ENCODE measurements at regions not wholly inside any gene's neighbourhood (a gene's known extent, or its start where the extent isn't known, plus 50 kb on each side); places are given as distances from the start of the nearest gene placed in this dataset.

DNA sequence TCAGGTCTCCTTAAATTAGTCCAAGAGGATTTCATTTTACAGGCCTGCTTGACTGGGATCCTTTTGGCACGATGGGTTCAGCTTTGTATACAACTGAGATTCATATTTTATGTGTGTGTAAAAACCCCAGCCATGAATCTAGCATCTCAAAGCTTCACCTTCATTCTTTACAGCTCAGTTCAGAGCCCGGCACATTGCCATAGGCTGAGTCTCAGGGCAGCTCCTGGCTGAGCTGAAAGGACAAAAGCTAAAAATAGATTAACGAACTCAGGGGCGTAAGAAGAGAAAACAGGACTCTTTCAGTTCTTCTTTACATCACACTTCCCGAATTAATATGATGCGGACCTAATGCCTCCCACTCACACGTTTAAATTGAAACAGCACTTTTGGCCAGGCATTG, 262.8 kb upstream of the PBX1 start:
- no peak for DNase-seq (ENCODE audit: low spot score)

DNA sequence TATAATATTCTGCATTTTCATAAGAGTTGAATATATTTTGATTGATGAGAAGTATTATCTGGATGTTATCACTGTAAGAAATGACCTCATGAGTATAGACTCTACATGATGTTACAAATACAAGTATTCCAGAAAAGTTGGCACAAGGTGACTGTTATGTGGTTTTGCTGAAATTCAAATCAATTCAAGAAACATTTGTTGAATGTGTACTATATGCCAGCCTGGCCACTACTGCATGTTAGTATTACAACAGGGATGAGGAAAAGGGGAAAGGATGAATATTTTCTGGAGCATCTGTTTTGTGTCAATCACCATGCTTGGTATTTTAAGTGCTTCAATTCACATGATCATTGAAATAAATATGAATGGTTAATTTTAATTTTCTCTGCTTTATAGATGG, 250.9 kb upstream of the PBX1 start:
- no peak for DNase-seq (ENCODE audit: low spot score)

DNA sequence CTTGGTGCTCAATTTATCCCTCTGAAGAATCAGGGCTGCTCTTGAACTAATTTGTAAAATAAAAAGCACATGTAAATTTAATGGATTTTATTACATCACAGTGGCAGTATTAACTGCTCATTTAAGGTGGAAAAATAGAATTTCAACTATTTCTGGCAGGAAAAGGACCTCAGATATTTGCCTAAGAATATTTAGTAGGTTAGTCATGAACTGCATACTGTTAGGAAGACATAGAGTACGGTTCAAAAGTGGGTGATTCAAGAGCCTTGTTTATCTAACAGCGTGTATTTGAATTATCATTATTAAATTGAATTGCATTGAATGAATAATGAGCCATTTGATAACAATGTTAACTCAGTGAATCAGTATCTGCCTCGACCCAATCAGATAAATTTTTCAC, 248.8 kb upstream of the PBX1 start:
- DNase-seq (ENCODE audit: low spot score) = peak; percentile 30

DNA sequence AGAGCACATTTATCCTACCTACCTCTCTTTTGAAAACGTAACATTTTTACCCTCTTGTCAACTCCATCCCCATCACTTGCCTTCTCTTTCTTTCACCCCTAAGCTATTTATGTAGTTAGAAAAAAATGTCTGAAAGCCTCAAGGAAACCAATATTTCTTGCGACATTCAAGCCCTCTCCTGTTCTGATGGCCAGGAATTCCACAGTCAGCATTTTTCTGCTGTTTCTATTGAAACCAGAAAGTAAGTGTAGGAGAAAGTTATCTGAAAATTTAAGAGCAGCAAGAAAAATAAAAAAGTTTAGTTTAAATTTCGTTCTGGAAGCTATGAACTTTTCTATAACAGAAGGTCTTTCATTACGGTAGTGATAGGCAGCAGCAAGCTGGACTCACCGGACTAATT, 247.6 kb upstream of the PBX1 start:
- no peak for DNase-seq (ENCODE audit: low spot score)

DNA sequence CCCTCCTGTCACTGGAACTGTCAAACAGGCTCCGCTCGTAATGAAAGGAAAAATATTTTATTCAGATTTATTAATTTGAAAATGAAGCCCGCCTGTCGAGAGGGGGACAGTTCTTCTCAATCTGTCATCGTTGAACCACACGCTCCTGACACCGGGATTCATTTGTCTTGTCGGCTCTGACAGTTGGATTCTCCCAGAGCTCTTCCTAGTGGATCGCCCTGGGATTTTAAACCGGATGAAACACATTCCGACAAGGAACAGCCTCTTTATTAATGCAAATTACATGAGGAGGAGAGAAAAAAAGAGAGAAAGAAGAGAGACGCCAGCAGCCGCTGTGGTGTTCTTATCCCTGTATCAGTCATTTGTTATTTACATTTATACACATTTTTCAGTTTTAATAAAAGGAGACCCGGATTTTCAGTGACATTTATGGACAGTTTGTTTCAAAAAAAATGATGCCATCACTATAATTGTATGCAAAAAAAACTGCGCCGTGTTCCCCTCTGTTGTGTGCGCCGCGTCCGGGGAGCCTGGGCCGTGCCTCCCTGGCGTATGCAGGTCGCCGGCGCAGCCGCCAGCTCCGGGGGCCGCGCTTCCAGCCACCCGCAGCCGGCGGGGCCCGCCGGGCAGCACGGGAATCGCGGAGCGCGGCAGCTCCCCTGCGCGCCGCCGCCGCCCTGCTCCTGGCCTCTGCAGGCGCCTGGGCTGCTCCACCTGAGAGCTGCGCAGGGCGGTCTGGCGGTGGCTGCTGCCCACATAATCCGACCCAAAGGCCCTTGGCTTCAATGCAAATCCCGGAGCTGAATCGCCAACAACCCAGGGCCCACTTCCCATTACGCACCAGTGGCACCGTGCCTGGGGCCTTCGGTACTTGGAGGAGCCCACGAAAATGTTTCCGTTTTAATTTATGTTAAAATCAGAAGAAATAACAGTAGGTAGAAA, 237.9 kb upstream of the PBX1 start:
- peak; percentile 68 for DNase-seq (ENCODE audit: low spot score)

DNA sequence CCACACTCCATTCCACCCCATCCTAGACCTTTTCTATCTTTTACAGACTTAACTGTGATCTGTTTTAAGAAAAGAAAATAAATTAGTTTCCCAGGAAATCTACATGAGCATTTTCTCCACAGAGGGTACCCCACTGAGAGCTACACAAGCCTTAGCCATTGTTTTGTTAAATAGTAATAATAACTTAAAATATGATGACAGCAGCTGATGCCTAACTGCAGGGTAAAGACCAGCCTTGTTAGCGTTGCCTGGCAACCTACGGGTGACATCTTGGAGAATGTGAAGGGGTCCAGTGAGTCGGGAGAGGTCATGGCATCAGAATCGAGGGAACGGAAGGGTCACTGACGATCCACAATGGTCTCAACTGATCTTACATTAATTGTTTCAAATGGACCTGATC, 233.2 kb upstream of the PBX1 start:
- no peak for DNase-seq (ENCODE audit: low spot score)

DNA sequence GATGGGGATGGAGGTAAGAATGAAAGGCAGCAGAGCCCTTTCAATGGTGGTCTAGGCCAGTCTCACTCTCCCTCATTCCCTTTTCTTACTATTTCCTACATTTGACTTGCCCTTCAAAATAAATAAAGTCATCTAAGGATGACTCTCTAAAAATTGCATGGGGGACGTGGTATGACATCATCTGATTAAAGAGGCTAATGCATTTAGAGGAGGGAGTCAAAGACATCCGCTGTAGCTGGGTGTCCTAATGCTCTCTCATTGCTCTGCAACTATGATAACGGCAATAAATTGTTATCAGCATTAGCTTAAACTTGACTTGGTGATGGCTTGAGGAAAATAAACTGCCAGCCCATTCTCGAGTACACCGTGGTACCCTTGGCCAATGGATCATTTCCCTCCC, 225.6 kb upstream of the PBX1 start:
- no peak for DNase-seq (ENCODE audit: low spot score)

DNA sequence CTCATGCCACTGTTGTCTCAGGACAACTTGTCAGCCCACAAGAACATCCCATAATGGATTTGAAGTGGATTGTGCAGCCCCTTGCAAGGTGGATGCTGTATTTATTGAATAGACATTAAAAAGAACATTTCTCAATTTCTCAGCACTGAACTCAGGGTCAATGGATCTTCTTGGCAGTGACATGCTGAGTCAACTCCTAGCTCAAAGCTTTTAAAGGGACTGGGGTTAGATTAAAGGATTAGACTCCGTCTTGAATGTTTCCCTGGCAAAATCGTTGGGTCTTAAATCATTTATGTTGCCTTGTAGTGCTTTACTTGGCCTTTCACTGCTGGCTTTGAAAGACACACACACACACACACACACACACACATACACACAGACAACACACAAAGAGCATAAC, 221.6 kb upstream of the PBX1 start:
- no peak for DNase-seq (ENCODE audit: low spot score)

DNA sequence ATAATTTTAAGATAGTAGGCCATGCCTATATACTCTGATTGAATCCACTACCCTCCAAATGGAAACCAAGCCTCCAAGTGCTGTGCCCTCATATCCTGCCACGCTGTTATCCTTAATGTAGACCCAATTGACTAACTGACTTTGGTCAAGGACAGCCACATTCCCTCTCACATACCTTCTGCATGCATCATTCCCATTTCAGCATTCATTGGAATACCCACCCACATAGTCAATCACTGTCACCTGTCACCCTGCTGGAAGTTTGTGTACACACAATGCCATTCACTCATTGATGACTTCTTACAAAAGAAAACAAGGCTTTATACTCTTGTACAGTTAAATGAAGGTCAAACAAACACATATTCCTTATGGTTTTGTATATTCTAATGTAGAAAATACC, 221.1 kb upstream of the PBX1 start:
- DNase-seq (ENCODE audit: low spot score) = no peak

DNA sequence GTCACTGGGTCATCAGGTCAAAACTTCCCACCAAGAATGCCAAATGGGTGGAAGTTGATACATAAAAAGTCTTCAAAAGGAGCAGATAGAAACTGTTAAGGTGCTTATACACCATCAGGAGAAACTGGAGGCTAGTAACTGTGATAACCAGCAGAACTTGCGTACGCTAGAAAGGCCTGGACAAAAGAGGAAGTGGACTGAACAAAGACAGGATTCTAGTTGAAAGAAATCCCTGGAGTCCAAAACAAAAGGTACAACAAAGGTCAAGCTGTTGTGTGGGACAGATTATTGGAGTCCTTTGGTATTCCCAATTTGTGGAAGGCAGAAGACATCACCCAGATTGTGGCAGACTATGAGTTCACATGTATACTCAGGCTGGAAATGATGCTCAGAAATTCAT, 215.8 kb upstream of the PBX1 start:
- no peak for DNase-seq (ENCODE audit: low spot score)

DNA sequence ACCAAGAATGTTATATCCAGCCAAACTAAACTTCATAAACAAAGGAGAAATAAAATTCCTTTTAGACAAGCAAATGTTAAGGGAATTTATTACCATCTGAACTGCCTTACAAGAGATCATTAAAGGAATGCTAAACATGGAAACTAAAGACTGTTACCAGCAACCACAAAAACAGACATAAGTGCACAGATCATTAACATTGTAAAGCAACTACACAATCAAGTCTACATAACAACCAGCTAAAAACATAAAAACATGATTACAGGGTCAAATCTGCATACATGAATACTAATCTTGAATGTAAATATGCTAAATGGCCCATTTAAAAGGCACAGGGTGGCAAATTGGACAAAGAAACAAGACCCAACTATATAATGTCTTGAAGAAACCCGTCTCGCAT, 211.0 kb upstream of the PBX1 start:
- DNase-seq (ENCODE audit: low spot score) = no peak

DNA sequence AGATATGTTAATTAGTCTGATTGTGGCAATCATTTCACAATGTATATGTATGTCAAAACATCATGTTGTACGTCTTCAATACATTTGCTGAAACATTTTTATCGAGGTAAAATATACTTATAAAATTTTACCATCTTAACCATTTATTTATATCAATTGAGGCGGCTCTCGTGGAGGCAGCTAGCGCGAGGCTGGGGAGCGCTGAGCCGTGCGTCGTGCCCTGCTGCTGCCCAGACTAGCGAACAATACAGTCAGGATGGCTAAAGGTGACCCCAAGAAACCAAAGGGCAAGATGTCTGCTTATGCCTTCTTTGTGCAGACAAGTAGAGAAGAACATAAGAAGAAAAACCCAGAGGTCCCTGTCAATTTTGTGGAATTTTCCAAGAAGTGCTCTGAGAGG, 202.5 kb upstream of the PBX1 start:
- DNase-seq (ENCODE audit: low spot score) = no peak

DNA sequence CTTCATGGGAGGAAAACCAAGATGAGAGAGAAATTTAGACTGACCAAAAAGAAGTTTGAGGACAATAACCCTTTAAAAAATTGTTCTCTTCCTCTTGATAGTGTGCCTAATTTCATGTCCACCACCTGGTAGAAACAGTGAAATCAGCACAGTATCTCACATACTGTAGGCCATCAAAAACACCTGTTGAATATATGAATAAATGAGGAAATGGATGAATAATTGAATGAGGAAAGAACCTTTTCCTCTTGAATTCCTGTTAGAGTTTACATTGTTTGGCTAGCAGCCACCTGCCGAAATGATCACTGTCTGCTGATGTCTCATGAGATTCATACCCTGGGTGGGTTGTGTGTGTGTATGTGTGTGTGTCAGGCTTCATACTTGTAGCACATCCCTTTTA, 198.7 kb upstream of the PBX1 start:
- DNase-seq (ENCODE audit: low spot score) = no peak

DNA sequence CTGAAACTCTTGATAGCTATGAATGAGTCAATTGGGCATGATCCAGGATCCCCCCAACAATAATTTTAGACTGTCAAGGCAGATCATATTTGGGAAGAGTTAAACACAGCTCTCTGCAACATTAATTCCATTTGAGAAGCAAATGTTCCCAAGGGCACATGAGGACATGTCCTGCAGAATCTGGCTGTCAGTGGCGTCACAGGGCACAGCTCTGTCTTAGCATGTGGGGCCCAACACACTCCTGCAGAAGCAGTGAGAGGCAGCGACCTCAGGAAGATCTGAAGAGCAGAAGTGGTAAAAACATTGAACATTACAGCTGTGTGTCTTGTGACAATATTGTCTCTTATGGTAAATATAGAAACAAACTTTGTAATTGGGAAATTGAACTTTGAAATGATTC, 197.1 kb upstream of the PBX1 start:
- DNase-seq (ENCODE audit: low spot score) = no peak

DNA sequence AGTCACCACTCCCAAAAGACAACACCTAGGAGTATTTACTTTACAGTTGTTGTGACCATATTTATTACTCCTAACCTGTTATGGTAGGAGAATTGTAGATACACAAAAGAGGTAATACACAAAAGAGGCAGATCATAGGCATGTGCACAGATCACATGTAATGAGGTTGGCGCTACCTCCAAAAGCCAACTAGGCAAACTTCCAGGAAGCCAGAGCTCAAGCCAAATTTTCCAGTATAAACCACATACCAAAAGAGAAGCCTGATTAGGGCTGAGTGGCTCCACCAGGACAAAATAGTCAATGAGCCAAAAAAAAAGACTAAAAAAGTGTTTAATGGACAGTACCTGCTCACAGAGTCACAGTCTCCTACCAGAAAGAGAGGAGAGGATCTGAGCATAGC, 195.0 kb upstream of the PBX1 start:
- DNase-seq (ENCODE audit: low spot score) = no peak

DNA sequence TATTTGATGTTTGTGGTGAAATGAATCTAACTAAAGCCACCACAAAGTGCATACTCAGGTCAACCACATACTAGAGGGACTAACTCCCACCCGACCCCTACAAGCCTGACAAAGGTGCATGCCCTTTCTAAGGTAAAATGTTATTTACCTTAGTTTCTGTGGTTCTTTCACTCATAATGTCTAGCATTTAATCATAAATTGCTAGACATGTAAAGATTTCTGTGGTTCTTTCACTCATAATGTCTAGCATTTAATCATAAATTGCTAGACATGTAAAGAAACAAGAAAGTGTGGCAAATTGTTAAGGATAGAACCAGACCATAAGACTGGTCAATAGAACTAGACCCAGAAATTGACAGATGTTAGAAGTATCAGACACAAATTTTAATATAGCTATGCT, 193.0 kb upstream of the PBX1 start:
- DNase-seq (ENCODE audit: low spot score) = no peak

DNA sequence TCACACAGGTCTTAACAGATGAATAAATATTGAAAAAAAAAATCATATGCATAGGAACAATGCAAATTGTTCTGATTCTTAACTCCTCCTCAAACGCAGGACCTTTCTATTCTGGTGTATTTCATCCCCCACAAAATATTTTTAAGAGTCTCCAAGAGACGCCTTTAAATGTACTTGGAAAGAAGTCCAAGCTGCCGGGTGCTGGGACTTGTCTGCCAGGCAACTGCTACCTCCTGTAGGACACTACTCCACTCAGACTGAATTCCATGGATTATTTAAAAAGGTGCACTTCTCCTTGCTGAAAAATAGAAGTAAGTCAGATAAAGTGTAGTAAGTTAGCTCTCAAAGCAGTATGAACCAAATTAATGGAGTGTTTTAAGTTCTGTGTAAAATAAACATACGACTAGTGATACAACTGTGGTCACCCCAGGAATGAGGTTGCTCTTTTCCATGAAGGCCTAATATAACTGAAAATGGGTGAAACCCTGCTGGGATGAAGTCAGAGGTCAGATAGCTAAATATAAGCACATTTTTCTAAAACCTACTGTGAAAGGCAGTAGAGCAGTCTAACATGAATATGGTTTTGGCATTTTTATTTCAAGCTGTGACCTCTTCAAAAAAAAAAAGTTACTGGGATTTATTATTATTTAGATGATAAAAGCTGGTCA, 189.2 kb upstream of the PBX1 start:
- DNase-seq (ENCODE audit: low spot score) = no peak

DNA sequence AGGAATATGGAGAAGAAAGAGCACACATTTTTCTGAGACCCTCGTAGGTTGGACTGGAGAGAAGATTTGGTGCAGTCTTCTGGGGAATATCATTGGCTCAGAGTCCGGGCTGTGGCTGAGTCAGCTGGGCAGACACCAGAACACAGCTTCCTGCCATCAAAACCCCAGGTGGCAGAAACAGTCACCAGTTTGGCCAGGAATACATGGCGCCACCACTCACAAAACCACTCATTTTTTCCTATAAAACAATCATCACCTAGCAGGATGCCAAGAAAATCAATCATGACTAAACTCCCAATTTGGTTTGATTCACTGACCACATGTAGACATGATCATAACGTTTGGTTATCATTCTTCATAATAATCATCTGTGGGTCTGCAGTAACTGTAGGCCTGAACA, 178.1 kb upstream of the PBX1 start:
- DNase-seq (ENCODE audit: low spot score) = peak; percentile 39

DNA sequence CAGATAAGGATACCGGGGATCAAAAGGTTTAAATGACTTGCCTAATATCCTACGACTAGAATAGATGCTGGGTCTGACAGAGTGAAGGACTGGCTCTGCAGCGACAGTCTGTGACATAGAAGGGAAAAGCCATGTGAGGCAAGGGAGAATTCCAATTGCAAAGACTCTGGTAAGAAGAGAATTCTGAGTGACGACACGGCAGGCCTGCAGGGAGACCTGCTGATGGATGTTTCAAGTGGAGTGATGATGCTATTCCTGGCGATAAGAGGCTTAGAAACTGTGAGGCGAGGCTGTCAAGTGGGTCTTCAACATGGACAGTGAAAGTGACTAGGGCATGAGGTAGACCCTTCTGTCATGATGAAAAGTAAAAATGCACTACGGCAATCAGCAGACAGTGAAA, 176.6 kb upstream of the PBX1 start:
- DNase-seq (ENCODE audit: low spot score) = no peak

DNA sequence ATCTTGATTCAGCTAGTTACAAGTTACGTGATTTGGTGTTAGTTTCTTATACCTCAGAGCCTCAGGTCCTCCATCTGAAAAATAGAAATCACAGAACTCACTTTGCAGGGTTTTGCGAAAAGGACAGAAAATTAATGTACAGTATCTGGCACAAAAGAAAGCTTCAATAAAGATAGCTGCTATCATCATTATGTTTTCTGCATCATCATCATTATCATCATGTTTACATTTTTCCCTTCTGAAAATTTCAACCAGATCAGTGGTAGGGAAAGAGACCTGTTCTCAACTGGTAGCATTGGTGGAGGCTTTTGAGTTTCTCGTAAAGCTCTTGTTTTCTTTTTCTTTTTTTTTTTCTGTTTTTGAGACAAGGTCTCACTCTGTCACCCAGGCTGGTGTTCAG, 174.7 kb upstream of the PBX1 start:
- DNase-seq (ENCODE audit: low spot score) = no peak

DNA sequence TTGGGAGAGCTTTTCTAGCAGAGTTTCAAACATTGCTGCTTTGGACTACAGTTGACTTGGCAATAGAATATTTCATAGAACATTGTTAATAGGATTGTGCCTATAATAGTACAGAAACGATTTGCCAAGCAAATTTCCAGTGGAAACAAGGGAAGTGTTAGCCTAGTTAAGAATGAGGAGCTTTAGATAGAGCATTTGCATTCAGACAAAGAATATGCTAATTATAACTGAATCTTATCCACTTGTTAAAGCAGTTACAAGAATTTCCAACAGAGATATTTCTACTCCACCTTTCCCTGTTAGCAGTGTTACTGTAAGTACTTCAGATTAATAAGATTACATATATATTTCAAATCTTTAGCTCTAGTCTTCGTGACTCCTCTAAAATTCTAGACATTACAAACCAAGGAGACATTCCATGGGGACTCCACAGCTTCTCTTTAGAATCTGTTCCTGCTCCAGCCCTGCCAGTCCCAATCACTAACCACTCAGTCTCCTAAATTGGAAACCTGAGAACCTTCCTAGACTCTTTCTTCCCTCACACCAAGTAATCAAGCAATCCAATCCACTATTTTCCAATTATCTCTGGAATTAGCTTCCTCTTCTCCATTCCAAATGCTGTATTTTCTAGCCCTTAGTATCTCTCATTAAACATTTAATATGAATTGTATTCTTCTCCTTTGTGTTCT, 141.8 kb upstream of the PBX1 start:
- DNase-seq (ENCODE audit: low spot score) = no peak

DNA sequence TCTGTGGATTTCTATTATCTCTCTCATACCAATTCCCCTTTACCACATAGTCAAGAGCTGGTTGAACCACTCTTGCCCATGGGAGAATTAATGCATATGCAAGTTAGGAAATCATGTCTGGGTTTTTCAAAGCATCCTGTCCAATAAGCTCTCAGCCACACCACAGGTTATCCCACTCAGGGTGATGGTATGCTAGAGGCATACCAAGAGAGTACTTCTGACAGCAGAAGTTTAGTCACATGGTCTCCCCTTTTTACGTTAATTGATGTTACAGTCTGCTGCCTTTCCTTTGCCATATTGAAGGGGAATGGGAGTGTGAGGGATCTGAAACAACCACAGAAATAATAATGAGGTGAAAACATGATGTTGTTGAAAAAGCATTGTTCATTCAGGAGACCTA, 135.8 kb upstream of the PBX1 start:
- DNase-seq (ENCODE audit: low spot score) = no peak

DNA sequence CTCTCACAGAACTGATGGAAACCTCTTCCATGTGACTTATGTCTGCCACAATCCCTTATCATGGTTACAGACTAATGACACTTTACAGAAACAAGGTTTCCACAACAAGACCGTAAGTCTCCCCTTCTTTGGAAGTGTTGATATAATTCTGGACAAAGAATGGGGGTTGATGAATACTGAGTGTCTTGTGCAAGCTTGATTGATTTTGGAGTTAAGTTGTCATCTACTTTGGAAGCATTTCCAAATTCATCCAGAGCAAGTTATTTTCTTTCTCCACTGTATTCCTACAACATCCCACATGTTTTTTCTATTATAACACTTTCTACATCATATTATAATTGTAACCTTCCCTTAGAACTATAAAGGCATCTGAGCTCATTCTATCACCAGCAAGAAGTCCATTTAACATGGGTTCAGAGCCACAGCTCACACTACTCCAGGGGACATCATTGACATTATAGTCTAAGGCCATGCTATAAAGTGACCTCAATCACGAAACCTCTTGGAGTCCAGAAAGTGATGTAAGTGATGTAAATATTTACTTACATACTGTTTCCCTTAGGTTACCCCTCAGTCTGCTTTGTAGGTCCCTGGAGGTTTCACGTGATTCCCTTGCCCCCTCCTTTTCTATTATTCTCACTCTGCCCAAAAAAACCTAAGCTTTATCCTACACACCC, 125.7 kb upstream of the PBX1 start:
- no peak for DNase-seq (ENCODE audit: low spot score)
